ENCODE measurements at regions not wholly inside any gene's neighbourhood (a gene's known extent, or its start where the extent isn't known, plus 50 kb on each side); places are given as distances from the start of the nearest gene placed in this dataset.

- no peak for DNase-seq
These were observed 327.9 kb downstream of the TTLL7 start for GRCh38 chr1:83670909-83671565.

- DNase-seq, result no peak
These were observed 357.0 kb downstream of the TTLL7 start for GRCh38 chr1:83641796-83642443.

GRCh38 chr1:83641206-83641658 lies 357.7 kb downstream of the TTLL7 start:
- DNase-seq, result no peak

- no peak for DNase-seq
These were observed 359.1 kb downstream of the TTLL7 start for GRCh38 chr1:83639785-83640184.

GRCh38 chr1:83637586-83637985 lies 361.3 kb downstream of the TTLL7 start:
- DNase-seq, result no peak

GRCh38 chr1:83637009-83637408 lies 361.9 kb downstream of the TTLL7 start:
- no peak for DNase-seq

- no peak for DNase-seq
These were observed 366.0 kb downstream of the TTLL7 start for GRCh38 chr1:83632906-83633305.

GRCh38 chr1:83631851-83632250 lies 367.1 kb downstream of the TTLL7 start:
- no peak for DNase-seq

GRCh38 chr1:83627045-83627444 lies 371.9 kb downstream of the TTLL7 start:
- no peak for DNase-seq

GRCh38 chr1:83626603-83627002 lies 372.3 kb downstream of the TTLL7 start:
- no peak for DNase-seq

- no peak for DNase-seq
These were observed 373.3 kb downstream of the TTLL7 start for GRCh38 chr1:83625646-83626045.

- no peak for DNase-seq
These were observed 378.9 kb downstream of the TTLL7 start for GRCh38 chr1:83620016-83620415.

GRCh38 chr1:83619170-83619896 lies 379.6 kb downstream of the TTLL7 start:
- no peak for DNase-seq

GRCh38 chr1:83617883-83618282 lies 381.0 kb downstream of the TTLL7 start:
- DNase-seq, result no peak

GRCh38 chr1:83615370-83615769 lies 383.6 kb downstream of the TTLL7 start:
- no peak for DNase-seq

GRCh38 chr1:83606416-83606955 lies 392.4 kb downstream of the TTLL7 start:
- no peak for DNase-seq

GRCh38 chr1:83596331-83596730 lies 402.6 kb downstream of the TTLL7 start:
- DNase-seq, result no peak

GRCh38 chr1:83593073-83593472 lies 405.9 kb downstream of the TTLL7 start:
- no peak for DNase-seq

- DNase-seq, result no peak
These were observed 410.8 kb downstream of the TTLL7 start for GRCh38 chr1:83588140-83588539.

GRCh38 chr1:83583351-83584014 lies 415.4 kb downstream of the TTLL7 start:
- no peak for DNase-seq

- no peak for DNase-seq
These were observed 417.2 kb downstream of the TTLL7 start for GRCh38 chr1:83581747-83582146.

- DNase-seq, result no peak
These were observed 424.1 kb downstream of the TTLL7 start for GRCh38 chr1:83574791-83575190.

GRCh38 chr1:83573776-83574175 lies 425.2 kb downstream of the TTLL7 start:
- DNase-seq, result no peak

Measured in Kasumi-1 (cell line).